ENCODE measurements at regions not wholly inside any gene's neighbourhood (a gene's known extent, or its start where the extent isn't known, plus 50 kb on each side); places are given as distances from the start of the nearest gene placed in this dataset.
"Not testable (repeated sequence)": the region's sequence is repeated elsewhere in the genome, so short reads cannot be mapped to it uniquely, and the experiment has no call there.

GRCh38 chr3:20321391-20322047 lies 135.5 kb upstream of the SGO1 start:
- no peak for DNase-seq (ENCODE audit: low spot score)
- Mint-ChIP-seq H3K4me3 (no peak overlapping the region), H3K27me3 (no peaks in the 10 kb centered on the region), H3K4me1 (ENCODE audit: low read depth in 2 of 2) (no peaks in the 10 kb centered on the region), H3K9me3 (no peaks in the 10 kb centered on the region), H3K36me3 (no peaks in the 10 kb centered on the region), H3K27ac (no peak overlapping the region)
- no peak for ATAC-seq

- DNase-seq (ENCODE audit: low spot score) (no peak), ATAC-seq (no peak)
- Mint-ChIP-seq H3K27ac (no peak overlapping the region), H3K9me3 (no peaks in the 10 kb centered on the region), H3K4me1 (ENCODE audit: low read depth in 2 of 2) (no peaks in the 10 kb centered on the region), H3K4me3 (no peak overlapping the region), H3K27me3 (no peaks in the 10 kb centered on the region), H3K36me3 (no peaks in the 10 kb centered on the region)
These were observed 134.5 kb upstream of the SGO1 start for GRCh38 chr3:20320489-20320888.

- no peaks in the 10 kb centered on the region for H3K4me1 Mint-ChIP-seq (ENCODE audit: low read depth in 2 of 2)
- ATAC-seq = no peak
- DNase-seq (ENCODE audit: low spot score) = no peak
These were observed 133.5 kb upstream of the SGO1 start for GRCh38 chr3:20319551-20319950.

GRCh38 chr3:20317616-20318015 lies 131.6 kb upstream of the SGO1 start:
- ATAC-seq (no peak), DNase-seq (ENCODE audit: low spot score) (no peak)
- no peak overlapping the region for H3K27ac Mint-ChIP-seq
- H3K4me3 Mint-ChIP-seq = no peak overlapping the region
- H3K27me3 Mint-ChIP-seq = no peaks in the 10 kb centered on the region
- H3K9me3 Mint-ChIP-seq = no peaks in the 10 kb centered on the region
- H3K4me1 Mint-ChIP-seq (ENCODE audit: low read depth in 2 of 2) = no peaks in the 10 kb centered on the region
- no peaks in the 10 kb centered on the region for H3K36me3 Mint-ChIP-seq

More at GRCh38 chr3:20319551-20319950, 133.5 kb upstream of the SGO1 start:
- no peaks in the 10 kb centered on the region for H3K27me3 Mint-ChIP-seq
- H3K36me3 Mint-ChIP-seq = no peaks in the 10 kb centered on the region
- no peaks in the 10 kb centered on the region for H3K9me3 Mint-ChIP-seq
- no peak overlapping the region for H3K27ac Mint-ChIP-seq
- H3K4me3 Mint-ChIP-seq = no peak overlapping the region

GRCh38 chr3:20316238-20316637 lies 130.2 kb upstream of the SGO1 start:
- no peaks in the 10 kb centered on the region for H3K36me3 Mint-ChIP-seq
- no peak for DNase-seq (ENCODE audit: low spot score)
- ATAC-seq = no peak
- H3K9me3 Mint-ChIP-seq = no peaks in the 10 kb centered on the region
- H3K4me1 Mint-ChIP-seq (ENCODE audit: low read depth in 2 of 2) = peaks cover 0 to 3% of the 10 kb centered on the region in 2 donors
- H3K27ac Mint-ChIP-seq = no peak overlapping the region
- H3K27me3 Mint-ChIP-seq = no peaks in the 10 kb centered on the region
- H3K4me3 Mint-ChIP-seq = no peak overlapping the region

DNA sequence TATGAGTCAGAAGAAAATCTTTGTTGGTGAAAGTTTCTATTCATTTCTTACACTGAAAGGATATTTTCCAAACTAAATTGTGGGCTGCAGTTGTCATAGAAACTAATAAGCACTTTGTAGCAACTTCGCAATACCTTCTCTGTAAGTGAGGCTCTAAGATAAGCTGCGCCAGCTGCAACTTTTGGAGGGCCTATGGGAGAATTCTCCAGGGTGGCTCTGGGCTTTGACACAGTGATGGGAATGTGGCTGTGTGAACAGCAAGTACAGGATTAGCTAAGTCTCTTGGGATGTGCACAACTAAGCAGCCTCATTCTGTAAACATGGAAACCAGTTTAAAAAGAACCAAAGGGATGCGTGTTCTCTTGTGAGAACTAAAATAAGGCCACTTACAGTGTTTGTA lies 124.6 kb upstream of the SGO1 start:
- H3K27me3 Mint-ChIP-seq = peaks cover 0 to 11% of the 10 kb centered on the region in 2 donors
- DNase-seq (ENCODE audit: low spot score) = no peak
- peaks cover 0 to 3% of the 10 kb centered on the region in 2 donors for H3K4me1 Mint-ChIP-seq (ENCODE audit: low read depth in 2 of 2)
- H3K4me3 Mint-ChIP-seq = no peak overlapping the region
- no peak overlapping the region for H3K27ac Mint-ChIP-seq
- H3K36me3 Mint-ChIP-seq = no peaks in the 10 kb centered on the region
- no peak for ATAC-seq
- no peaks in the 10 kb centered on the region for H3K9me3 Mint-ChIP-seq

DNA sequence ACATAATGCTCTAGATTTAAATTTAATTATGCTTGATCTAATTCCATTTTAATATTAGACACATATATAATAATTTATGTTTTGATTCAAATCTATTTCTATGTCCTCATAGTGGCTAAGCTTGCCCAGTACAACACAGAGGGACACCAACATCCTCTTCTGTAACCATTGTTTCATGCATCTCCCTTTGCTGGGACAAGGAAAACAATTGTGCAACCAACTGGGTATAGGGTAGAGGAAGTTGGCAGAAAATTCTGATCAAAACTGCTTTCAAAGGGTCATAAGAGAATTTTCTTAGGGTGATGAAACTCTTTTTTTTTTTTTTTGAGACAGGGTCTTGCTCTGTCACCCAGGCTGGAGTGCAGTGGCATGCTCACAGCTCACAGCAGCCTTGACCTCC lies 121.4 kb upstream of the SGO1 start:
- Mint-ChIP-seq H3K9me3 (no peaks in the 10 kb centered on the region), H3K27me3 (peaks cover 0 to 11% of the 10 kb centered on the region in 2 donors), H3K4me1 (ENCODE audit: low read depth in 2 of 2) (peaks cover 0 to 3% of the 10 kb centered on the region in 2 donors), H3K36me3 (no peaks in the 10 kb centered on the region), H3K27ac (no peak overlapping the region), H3K4me3 (no peak overlapping the region)
- ATAC-seq = no peak
- DNase-seq (ENCODE audit: low spot score) = no peak

DNA sequence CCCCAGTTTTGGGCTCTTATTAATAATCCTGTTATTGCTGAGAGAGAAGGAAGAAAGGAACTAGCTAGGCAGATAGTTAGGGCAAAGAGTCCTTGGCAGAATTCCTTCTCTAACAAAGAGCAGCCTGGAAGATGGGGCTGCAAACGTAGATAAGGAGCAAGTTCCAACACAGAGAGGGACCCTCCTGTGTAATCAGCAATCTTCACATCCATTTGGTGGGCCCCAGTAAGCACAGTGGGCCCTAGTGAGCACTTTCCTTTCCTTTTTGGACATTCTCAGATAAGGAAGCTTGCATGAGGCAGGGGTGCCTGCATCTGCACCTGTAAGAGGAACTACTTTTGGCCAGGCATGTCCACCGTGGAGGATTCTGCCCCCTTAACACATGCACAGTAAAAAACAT lies 119.6 kb upstream of the SGO1 start:
- ATAC-seq (no peak), DNase-seq (ENCODE audit: low spot score) (no peak)
- Mint-ChIP-seq H3K27ac (no peak overlapping the region), H3K4me1 (ENCODE audit: low read depth in 2 of 2) (no peaks in the 10 kb centered on the region), H3K4me3 (no peak overlapping the region), H3K27me3 (peaks cover 0 to 7% of the 10 kb centered on the region in 2 donors), H3K36me3 (no peaks in the 10 kb centered on the region), H3K9me3 (no peaks in the 10 kb centered on the region)

GRCh38 chr3:20302766-20303165 lies 116.8 kb upstream of the SGO1 start:
- H3K4me3 Mint-ChIP-seq = no peak overlapping the region
- H3K27ac Mint-ChIP-seq = no peak overlapping the region

GRCh38 chr3:20288050-20288449 lies 102.0 kb upstream of the SGO1 start:
- no peaks in the 10 kb centered on the region for H3K27me3 Mint-ChIP-seq
- H3K4me3 Mint-ChIP-seq = no peak overlapping the region
- peaks cover 36% of the 10 kb centered on the region for H3K9me3 Mint-ChIP-seq
- no peak for ATAC-seq
- DNase-seq (ENCODE audit: low spot score) = no peak
- H3K4me1 Mint-ChIP-seq (ENCODE audit: low read depth in 2 of 2) = no peaks in the 10 kb centered on the region
- peaks cover 17% of the 10 kb centered on the region for H3K36me3 Mint-ChIP-seq
- H3K27ac Mint-ChIP-seq = no peak overlapping the region

More at GRCh38 chr3:20302766-20303165, 116.8 kb upstream of the SGO1 start:
- ATAC-seq (no peak), DNase-seq (ENCODE audit: low spot score) (no peak)
- Mint-ChIP-seq H3K9me3 (peaks cover 8% of the 10 kb centered on the region), H3K36me3 (no peaks in the 10 kb centered on the region), H3K4me1 (ENCODE audit: low read depth in 2 of 2) (no peaks in the 10 kb centered on the region), H3K27me3 (peaks cover 0 to 11% of the 10 kb centered on the region in 2 donors)

- H3K9me3 Mint-ChIP-seq = peaks cover 16% of the 10 kb centered on the region
- no peak for ATAC-seq
- H3K36me3 Mint-ChIP-seq = peaks cover 16% of the 10 kb centered on the region
- no peak overlapping the region for H3K4me3 Mint-ChIP-seq
- no peak for DNase-seq (ENCODE audit: low spot score)
- no peak overlapping the region for H3K27ac Mint-ChIP-seq
- no peaks in the 10 kb centered on the region for H3K4me1 Mint-ChIP-seq (ENCODE audit: low read depth in 2 of 2)
- no peaks in the 10 kb centered on the region for H3K27me3 Mint-ChIP-seq
These were observed 94.3 kb upstream of the SGO1 start for GRCh38 chr3:20280257-20280656.

DNA sequence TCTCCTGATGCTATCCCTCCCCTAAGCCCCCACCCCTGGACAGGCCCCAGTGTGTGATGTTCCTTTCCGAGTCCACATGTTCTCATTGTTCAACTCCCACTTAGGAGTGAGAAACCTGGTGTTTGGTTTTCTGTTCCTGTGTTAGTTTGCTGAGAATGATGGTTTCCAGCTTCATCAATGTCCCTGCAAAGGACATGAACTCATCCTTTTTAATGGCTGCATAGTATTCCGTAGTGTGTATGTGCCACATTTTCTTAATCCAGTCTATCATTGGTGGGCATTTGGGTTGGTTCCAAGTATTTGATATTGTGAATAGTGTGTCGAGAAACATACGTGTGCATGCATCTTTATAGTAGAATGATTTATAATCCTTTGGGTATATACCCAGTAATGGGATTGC lies 80.0 kb upstream of the SGO1 start:
- not testable (repeated sequence) for H3K27ac Mint-ChIP-seq; H3K27me3 Mint-ChIP-seq; H3K9me3 Mint-ChIP-seq; DNase-seq (ENCODE audit: low spot score); H3K4me3 Mint-ChIP-seq; H3K4me1 Mint-ChIP-seq (ENCODE audit: low read depth in 2 of 2); H3K36me3 Mint-ChIP-seq; ATAC-seq

DNA sequence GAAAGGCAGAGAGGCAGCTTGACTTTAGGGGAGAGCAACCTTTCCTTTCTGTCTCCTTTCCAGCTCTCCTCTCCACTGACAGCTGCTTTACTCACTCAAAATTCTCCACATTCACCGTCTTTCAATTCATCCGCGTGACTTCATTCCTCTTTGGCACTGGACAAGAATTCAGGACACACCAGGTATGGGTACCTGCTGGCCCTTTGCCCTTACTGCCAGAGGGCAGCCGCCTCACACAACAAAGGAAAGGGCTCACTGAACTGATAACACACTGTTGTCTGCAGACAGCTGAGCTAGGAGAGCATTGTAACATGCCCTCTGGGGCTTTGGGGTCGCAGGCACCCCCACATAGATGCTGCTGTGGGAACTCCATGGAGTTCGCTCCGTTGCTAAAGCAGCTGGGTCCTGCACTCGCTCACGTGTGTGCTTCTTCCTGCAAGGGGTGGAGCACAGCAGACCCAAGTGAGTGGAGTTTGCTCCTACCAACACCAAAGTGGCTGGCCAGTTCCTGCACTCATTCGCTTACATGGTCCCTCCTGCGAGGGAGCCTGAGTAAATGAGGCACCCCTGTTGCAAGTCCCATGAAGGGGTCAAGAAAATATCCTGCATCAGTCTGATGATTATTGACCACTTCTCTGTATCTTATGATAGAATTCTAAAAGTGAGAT lies 79.0 kb upstream of the SGO1 start:
- Mint-ChIP-seq H3K4me3 (no peak overlapping the region), H3K27me3 (peaks cover 2 to 7% of the 10 kb centered on the region in 2 donors), H3K9me3 (peaks cover 10% of the 10 kb centered on the region), H3K27ac (no peak overlapping the region), H3K4me1 (ENCODE audit: low read depth in 2 of 2) (no peaks in the 10 kb centered on the region), H3K36me3 (peaks cover 8% of the 10 kb centered on the region)
- ATAC-seq (no peak), DNase-seq (ENCODE audit: low spot score) (no peak)

DNA sequence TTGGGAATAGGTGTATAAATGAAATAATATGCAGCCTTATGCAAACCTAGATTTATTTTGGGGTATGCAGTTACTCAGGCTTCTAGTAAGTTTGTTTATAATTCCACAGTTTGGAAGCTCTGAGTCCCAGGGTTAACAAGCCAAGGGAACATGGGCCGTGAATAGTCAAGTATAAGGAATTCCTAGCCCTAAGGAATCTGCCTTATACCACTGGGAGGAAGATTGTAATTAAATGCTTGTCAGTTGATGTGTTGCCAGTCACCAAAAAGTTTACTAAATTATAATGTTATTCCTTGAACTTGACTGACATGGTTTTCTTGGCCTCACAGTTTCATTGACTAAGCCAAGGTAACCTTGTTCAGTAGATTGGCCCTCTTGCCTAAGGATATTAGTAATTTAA lies 72.4 kb upstream of the SGO1 start:
- DNase-seq (ENCODE audit: low spot score) (no peak), ATAC-seq (no peak)
- Mint-ChIP-seq H3K4me1 (ENCODE audit: low read depth in 2 of 2) (no peaks in the 10 kb centered on the region), H3K27me3 (peaks cover 4 to 7% of the 10 kb centered on the region in 2 donors), H3K9me3 (no peaks in the 10 kb centered on the region), H3K36me3 (no peaks in the 10 kb centered on the region), H3K27ac (no peak overlapping the region), H3K4me3 (no peak overlapping the region)
